ENCODE measurements at regions not wholly inside any gene's neighbourhood (a gene's known extent, or its start where the extent isn't known, plus 50 kb on each side); places are given as distances from the start of the nearest gene placed in this dataset.

GRCh38 chr3:59380146-59380545 lies 330.3 kb upstream of the CFAP20DC start:
- Mint-ChIP-seq H3K27ac (no peak overlapping the region), H3K9me3 (peaks cover 6% of the 10 kb centered on the region), H3K4me3 (no peak overlapping the region), H3K4me1 (ENCODE audit: low read depth) (peaks cover 38% of the 10 kb centered on the region), H3K36me3 (ENCODE audit: low read depth) (peaks cover 9% of the 10 kb centered on the region), H3K27me3 (no peaks in the 10 kb centered on the region)
- ATAC-seq = no peak
- ChIA-PET POLR2A (no interaction called here), CTCF (interaction anchor here (1.6 kb wide), 1 partner anchor 10 kb away, joined by 4 read pairs; no protein-coding TSS in a partner anchor)
- no peak for DNase-seq
- no peak for TF ChIP-seq CTCF (IDR thresholded peaks at IDR 0.05)
- intact Hi-C loops (cut with micrococcal nuclease) = no loop called here

GRCh38 chr3:59374818-59375211 lies 325.0 kb upstream of the CFAP20DC start:
- intact Hi-C loops (cut with micrococcal nuclease) = no loop called here
- Mint-ChIP-seq H3K9me3 (no peaks in the 10 kb centered on the region), H3K27me3 (no peaks in the 10 kb centered on the region), H3K36me3 (ENCODE audit: low read depth) (no peaks in the 10 kb centered on the region), H3K4me3 (no peak overlapping the region), H3K4me1 (ENCODE audit: low read depth) (peaks cover 3% of the 10 kb centered on the region), H3K27ac (no peak overlapping the region)
- DNase-seq = peak; percentile 35
- ChIA-PET POLR2A (no interaction called here), CTCF (no interaction called here)
- peak; percentile 70 for ATAC-seq
- no peak for TF ChIP-seq CTCF (IDR thresholded peaks at IDR 0.05)

DNA sequence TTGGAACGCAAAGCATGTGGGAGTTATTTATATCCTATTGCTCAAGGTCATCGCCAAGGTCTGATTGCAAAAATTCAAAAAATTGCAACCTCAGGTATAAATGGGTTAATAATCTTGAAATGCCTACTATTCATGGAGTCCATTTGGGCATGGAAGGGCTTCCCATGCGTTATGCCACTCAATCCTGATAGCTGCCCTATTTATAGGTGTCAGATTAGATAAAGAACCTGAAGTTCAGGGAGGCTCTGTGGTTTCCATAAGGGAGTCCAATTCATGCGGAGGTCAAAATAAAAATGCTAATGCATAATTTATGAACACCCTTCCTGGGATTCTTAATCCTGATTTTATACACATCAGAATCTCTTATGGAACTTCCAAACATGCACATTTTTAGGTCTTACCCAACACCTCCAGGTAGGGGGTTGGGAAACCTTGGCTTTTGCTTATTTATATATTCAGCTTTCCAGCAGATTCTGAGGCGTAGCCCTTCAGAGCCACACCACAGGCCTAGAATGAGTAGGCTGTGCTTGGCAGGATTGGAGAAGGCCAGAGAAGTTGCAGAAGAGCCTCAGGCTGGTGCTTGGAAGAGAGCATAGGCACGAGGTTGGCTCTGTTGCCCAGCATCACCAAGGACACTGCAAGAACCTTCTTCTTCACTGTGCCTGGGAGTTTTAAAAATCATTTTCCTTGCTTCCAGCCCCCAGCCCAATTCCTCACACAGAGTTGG lies 324.4 kb upstream of the CFAP20DC start:
- H3K27ac Mint-ChIP-seq = no peak overlapping the region
- intact Hi-C loops (cut with micrococcal nuclease) = no loop called here

GRCh38 chr3:59372346-59372745 lies 322.5 kb upstream of the CFAP20DC start:
- ChIA-PET POLR2A (no interaction called here), CTCF (interaction anchor here (1.2 kb wide), 1 partner anchor 38 kb away, joined by 3 read pairs; no protein-coding TSS in a partner anchor)
- intact Hi-C loops (cut with micrococcal nuclease) = no loop called here
- H3K4me3 Mint-ChIP-seq = no peak overlapping the region
- no peak for DNase-seq
- no peak for TF ChIP-seq CTCF (IDR thresholded peaks at IDR 0.05)
- H3K4me1 Mint-ChIP-seq (ENCODE audit: low read depth) = peaks cover 20% of the 10 kb centered on the region
- H3K27ac Mint-ChIP-seq = no peak overlapping the region
- H3K27me3 Mint-ChIP-seq = no peaks in the 10 kb centered on the region
- no peak for ATAC-seq
- no peaks in the 10 kb centered on the region for H3K9me3 Mint-ChIP-seq
- no peaks in the 10 kb centered on the region for H3K36me3 Mint-ChIP-seq (ENCODE audit: low read depth)

More for the DNA sequence above, 324.4 kb upstream of the CFAP20DC start:
- ChIA-PET POLR2A (no interaction called here), CTCF (no interaction called here)
- no peak for ATAC-seq
- Mint-ChIP-seq H3K4me1 (ENCODE audit: low read depth) (peaks cover 7% of the 10 kb centered on the region), H3K27me3 (no peaks in the 10 kb centered on the region), H3K4me3 (no peak overlapping the region), H3K36me3 (ENCODE audit: low read depth) (no peaks in the 10 kb centered on the region), H3K9me3 (no peaks in the 10 kb centered on the region)
- DNase-seq = no peak
- TF ChIP-seq CTCF (IDR thresholded peaks at IDR 0.05) = no peak

- TF ChIP-seq CTCF (IDR thresholded peaks at IDR 0.05) = no peak
- DNase-seq (no peak), ATAC-seq (no peak)
- no peak overlapping the region for H3K4me3 Mint-ChIP-seq
- no peaks in the 10 kb centered on the region for H3K36me3 Mint-ChIP-seq (ENCODE audit: low read depth)
- intact Hi-C loops (cut with micrococcal nuclease) = no loop called here
- H3K27ac Mint-ChIP-seq = no peak overlapping the region
- POLR2A ChIA-PET = interaction anchor here (0.7 kb wide), 1 partner anchor 36 kb away, joined by 4 read pairs; no protein-coding TSS in a partner anchor
- no peaks in the 10 kb centered on the region for H3K9me3 Mint-ChIP-seq
- no peaks in the 10 kb centered on the region for H3K27me3 Mint-ChIP-seq
- H3K4me1 Mint-ChIP-seq (ENCODE audit: low read depth) = peaks cover 22% of the 10 kb centered on the region
- CTCF ChIA-PET = interaction anchor here (0.8 to 1.1 kb wide), 2 partner anchors 23 to 37 kb away, joined by 3 to 4 read pairs; no protein-coding TSS in a partner anchor
Observed at GRCh38 chr3:59368900-59369675, 319.3 kb upstream of the CFAP20DC start.

Data from activated CD8-positive, alpha-beta T cell treated with anti-CD3 and anti-CD28 coated beads for 36 hours (primary cell).